ENCODE measurements at regions not wholly inside any gene's neighbourhood (a gene's known extent, or its start where the extent isn't known, plus 50 kb on each side); places are given as distances from the start of the nearest gene placed in this dataset.

- no TSS peak for BruUV-seq (replicated peaks)
- H3K9me3 ChIP-seq (ENCODE audit: control insufficient read depth, insufficient read depth, low read depth, low read length), result no peaks in the 10 kb centered on the region
- TF ChIP-seq CTCF (IDR thresholded peaks at IDR 0.05) (no peak), TCF7L2 (IDR thresholded peaks at IDR 0.05; ENCODE audit: low read depth, low read length) (no peak), SIN3A (IDR thresholded peaks at IDR 0.05; ENCODE audit: borderline replicate concordance, insufficient read depth, low read depth, low read length) (no peak), REST (IDR thresholded peaks at IDR 0.05; ENCODE audit: insufficient read depth in 1 of 2, low read depth in 2 of 2, low read length in 1 of 2) (no peak), POLR2AphosphoS5 (IDR thresholded peaks at IDR 0.05; ENCODE audit: low read depth, low read length) (no peak)
- DNase-seq (ENCODE audit: low read depth, low spot score) (no peak), ATAC-seq (no peak)
- H3K4me3 ChIP-seq (ENCODE audit: low read depth in 2 of 2, low read length in 2 of 2), result no peak overlapping the region
- intact Hi-C loops (cut with micrococcal nuclease; ENCODE audit: unreplicated experiment) (no loop called here), in situ Hi-C loops (cut with HindIII; ENCODE audit: low pct_unique_long_range_greater_than_20kb, low sequenced_read_pairs) (no loop called here)
- peaks cover 16% of the 10 kb centered on the region for H3K27me3 ChIP-seq (ENCODE audit: control insufficient read depth, insufficient read depth, low read length)
- CTCF ChIA-PET, result no interaction called here
- H3K27ac ChIP-seq (ENCODE audit: low read length), result no peak overlapping the region
- H3K4me1 ChIP-seq (ENCODE audit: control insufficient read depth, insufficient read depth, low read length), result no peaks in the 10 kb centered on the region
- POLR2A ChIA-PET, result interaction anchor here (0.7 kb wide), 1 partner anchor 1975 kb away, joined by 10 read pairs; no protein-coding TSS in a partner anchor
- H3K36me3 ChIP-seq (ENCODE audit: control insufficient read depth, insufficient read depth, low read length), result no peaks in the 10 kb centered on the region; the same call in 1 of the 2 replicates
Measured at GRCh38 chr6:165881806-165882205, 218.8 kb upstream of the PDE10A start.

GRCh38 chr6:165880686-165881085 lies 217.6 kb upstream of the PDE10A start:
- CTCF ChIA-PET, result no interaction called here
- TF ChIP-seq CTCF (IDR thresholded peaks at IDR 0.05), result no peak
- no peak for TF ChIP-seq TCF7L2 (IDR thresholded peaks at IDR 0.05; ENCODE audit: low read depth, low read length)
- no peak for TF ChIP-seq REST (IDR thresholded peaks at IDR 0.05; ENCODE audit: insufficient read depth in 1 of 2, low read depth in 2 of 2, low read length in 1 of 2)
- TF ChIP-seq POLR2AphosphoS5 (IDR thresholded peaks at IDR 0.05; ENCODE audit: low read depth, low read length), result no peak
- TF ChIP-seq SIN3A (IDR thresholded peaks at IDR 0.05; ENCODE audit: borderline replicate concordance, insufficient read depth, low read depth, low read length), result no peak
- H3K27me3 ChIP-seq (ENCODE audit: control insufficient read depth, insufficient read depth, low read length), result peaks cover 25% of the 10 kb centered on the region
- no peaks in the 10 kb centered on the region for H3K9me3 ChIP-seq (ENCODE audit: control insufficient read depth, insufficient read depth, low read depth, low read length)
- no peaks in the 10 kb centered on the region for H3K4me1 ChIP-seq (ENCODE audit: control insufficient read depth, insufficient read depth, low read length)
- no peak overlapping the region for H3K27ac ChIP-seq (ENCODE audit: low read length)
- H3K4me3 ChIP-seq (ENCODE audit: low read depth in 2 of 2, low read length in 2 of 2), result no peak overlapping the region
- H3K36me3 ChIP-seq (ENCODE audit: control insufficient read depth, insufficient read depth, low read length), result no peaks in the 10 kb centered on the region; the same call in 1 of the 2 replicates
- POLR2A ChIA-PET, result no interaction called here
- DNase-seq (ENCODE audit: low read depth, low spot score) (no peak), ATAC-seq (no peak)
- no TSS peak for BruUV-seq (replicated peaks)
- in situ Hi-C loops (cut with HindIII; ENCODE audit: low pct_unique_long_range_greater_than_20kb, low sequenced_read_pairs), result no loop called here
- intact Hi-C loops (cut with micrococcal nuclease; ENCODE audit: unreplicated experiment), result no loop called here

Data from Panc1 (cell line).